Large intestine (tissue), 3 donors: ENCODE measurements at regions not wholly inside any gene's neighbourhood (a gene's known extent, or its start where the extent isn't known, plus 50 kb on each side); places are given as distances from the start of the nearest gene placed in this dataset.
"Not testable (repeated sequence)": the region's sequence is repeated elsewhere in the genome, so short reads cannot be mapped to it uniquely, and the experiment has no call there.

ENCODE experiments used
- DNase-seq, 2 donors: peaks; one replicate each; pipeline versions ENCODE4 v3.0.0 to v3.0.0-alpha.2; 2013
- H3K27ac ChIP-seq: one replicate; pipeline ENCODE4 v1.5.1; 2013; ENCODE audit warnings: low read length
- H3K27me3 ChIP-seq: 2 replicates; pipeline ENCODE4 v1.6.1; 2013; ENCODE audit warnings: low read length; ENCODE audit not compliant: control insufficient read depth, insufficient read depth
- H3K36me3 ChIP-seq: 2 replicates; pipeline ENCODE4 v1.6.1; 2013; ENCODE audit warnings: low read length; ENCODE audit not compliant: control insufficient read depth, insufficient read depth
- H3K4me1 ChIP-seq: one replicate; pipeline ENCODE4 v1.6.1; 2013; ENCODE audit warnings: low read length; ENCODE audit not compliant: control insufficient read depth, insufficient read depth
- H3K4me3 ChIP-seq: one replicate; pipeline ENCODE4 v1.5.1; 2013; ENCODE audit warnings: low read length
- H3K9me3 ChIP-seq: one replicate; pipeline ENCODE4 v1.6.1; 2013; ENCODE audit warnings: mild to moderate bottlenecking, low read depth, low read length, moderate library complexity; ENCODE audit not compliant: control insufficient read depth
- WGBS: methylation state at CpG from one replicate; pipeline ENCODE4 v1.1.5; 2013; ENCODE audit warnings: low lambda C conversion rate; ENCODE audit not compliant: insufficient coverage; 5-methylcytosine and 5-hydroxymethylcytosine counted together

DNA sequence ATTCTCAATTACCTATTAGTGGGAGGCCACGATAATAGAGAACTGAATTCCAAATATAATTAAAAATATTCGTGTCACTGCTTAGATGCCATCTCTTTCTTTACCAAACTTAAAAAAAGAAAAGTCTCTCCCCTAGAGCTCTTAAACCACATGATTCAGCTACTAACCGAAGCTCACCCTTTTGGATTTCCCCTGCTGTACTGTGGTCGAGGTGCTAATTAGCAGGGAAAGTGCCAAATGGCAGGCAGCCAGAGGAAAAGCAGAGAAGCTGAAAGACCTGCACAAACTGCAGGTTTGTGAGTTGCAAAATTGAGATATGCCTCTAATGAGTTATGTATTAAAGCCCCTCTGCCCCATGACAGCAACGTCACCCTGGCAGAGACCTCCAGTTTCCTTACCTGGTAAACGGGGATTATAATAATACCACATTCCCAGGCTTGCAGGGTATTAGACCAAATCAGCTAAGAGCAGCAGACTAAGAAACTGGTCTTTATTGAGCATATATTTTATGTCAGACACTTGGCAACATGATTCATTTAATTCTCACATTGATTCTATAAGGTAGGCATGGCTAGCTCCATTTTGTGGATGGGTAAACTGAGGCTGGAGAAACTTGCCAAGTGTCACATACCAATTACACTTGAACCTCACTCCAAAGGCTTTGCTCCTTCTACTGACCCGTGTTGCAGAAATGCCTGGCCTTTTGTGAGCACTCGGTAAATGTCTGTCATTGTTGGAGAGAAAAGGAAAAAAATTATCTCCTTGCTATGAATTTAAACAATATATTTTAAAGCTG lies 259.7 kb downstream of the LPIN1 start:
- H3K36me3 ChIP-seq: no peaks in the 10 kb centered on the region
- H3K27me3 ChIP-seq: no peaks in the 10 kb centered on the region
- DNase-seq: no peak
- no peaks in the 10 kb centered on the region for H3K9me3 ChIP-seq
- no peak overlapping the region for H3K4me3 ChIP-seq
- no peak overlapping the region for H3K27ac ChIP-seq
- no peaks in the 10 kb centered on the region for H3K4me1 ChIP-seq
- 83% methylated on average over 1 of the region's 8 CpGs for WGBS

DNA sequence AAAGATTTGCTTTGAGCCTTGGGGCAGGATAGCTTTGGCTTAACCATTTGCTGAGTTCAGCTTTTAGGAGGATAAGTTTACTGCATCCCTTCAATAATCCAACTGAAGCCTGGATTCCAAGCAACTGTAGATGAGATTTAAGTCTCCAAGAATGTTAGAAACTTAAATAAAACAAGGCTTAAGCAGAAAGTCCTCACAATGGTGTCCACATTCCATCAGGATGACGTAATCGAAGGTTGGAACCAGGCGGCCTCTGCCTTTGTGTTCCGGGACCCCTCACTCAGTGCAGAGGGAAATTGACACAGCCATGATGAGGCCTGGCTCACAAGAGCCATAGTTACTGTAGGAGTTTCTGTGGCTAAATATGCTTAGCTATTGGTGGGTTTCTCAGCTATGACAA lies 260.4 kb downstream of the LPIN1 start:
- Histone ChIP-seq H3K27ac (no peak overlapping the region), H3K9me3 (no peaks in the 10 kb centered on the region), H3K36me3 (no peaks in the 10 kb centered on the region), H3K27me3 (no peaks in the 10 kb centered on the region), H3K4me1 (no peaks in the 10 kb centered on the region), H3K4me3 (no peak overlapping the region)
- no CpG with 5 or more reads among the region's 4 CpGs for WGBS
- peak in 1 of 2 donors; percentile 17 for DNase-seq

DNA sequence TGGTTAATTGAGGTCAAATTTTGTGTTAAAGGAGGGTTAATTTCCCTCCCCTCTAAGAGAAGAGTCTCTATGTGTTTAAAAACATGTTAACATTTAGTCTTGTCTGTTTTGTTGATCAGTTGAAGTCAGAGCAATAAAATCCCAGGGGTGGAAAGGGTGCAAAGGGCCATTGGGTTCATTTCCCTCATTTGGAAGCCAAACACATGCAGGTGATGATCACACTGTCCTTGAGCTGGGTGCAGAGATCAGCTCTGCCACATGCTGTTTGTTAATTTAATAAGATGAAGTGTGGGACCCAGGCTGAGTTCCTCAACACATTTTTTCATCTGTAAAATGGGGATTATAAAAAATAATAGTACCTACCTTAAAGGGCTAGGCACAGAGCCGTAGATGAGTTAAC lies 260.9 kb downstream of the LPIN1 start:
- Histone ChIP-seq H3K27ac (no peak overlapping the region), H3K4me1 (no peaks in the 10 kb centered on the region), H3K36me3 (no peaks in the 10 kb centered on the region), H3K9me3 (no peaks in the 10 kb centered on the region), H3K4me3 (no peak overlapping the region), H3K27me3 (no peaks in the 10 kb centered on the region)
- no CpG with 5 or more reads among the region's 1 CpG for WGBS
- peak in 1 of 2 donors; percentile 15 for DNase-seq

DNA sequence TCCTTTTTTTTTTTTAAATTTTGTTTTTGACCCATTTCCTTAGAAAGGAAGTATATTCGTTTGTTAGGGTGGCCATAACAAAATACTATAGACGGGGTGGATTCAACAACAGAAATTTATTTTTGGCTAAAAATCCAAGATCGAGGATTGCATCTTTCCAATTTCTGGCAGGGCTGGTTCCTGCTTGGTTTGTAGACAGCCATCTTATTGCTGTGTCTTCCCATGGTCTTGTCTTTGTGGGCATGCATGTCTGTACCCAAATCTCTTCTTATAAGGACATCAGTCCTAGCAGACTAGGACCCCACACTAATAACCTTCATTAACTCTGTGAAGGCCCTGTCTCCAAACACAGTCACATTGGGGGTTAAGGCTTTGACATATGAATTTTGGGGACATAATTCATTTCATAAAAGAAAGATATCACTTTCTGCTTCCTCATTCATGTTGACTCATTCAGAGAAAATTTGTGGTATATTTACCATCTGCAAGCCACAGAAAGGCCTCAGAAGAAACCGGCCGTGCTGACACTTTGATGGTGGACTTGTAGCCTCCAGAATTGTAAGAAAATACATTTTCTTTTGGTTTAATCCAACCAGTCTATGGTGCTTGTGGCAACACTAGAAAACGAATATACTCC lies 262.1 kb downstream of the LPIN1 start:
- DNase-seq: no peak
- Histone ChIP-seq H3K4me1 (no peaks in the 10 kb centered on the region), H3K27ac (no peak overlapping the region), H3K4me3 (no peak overlapping the region), H3K27me3 (no peaks in the 10 kb centered on the region), H3K9me3 (no peaks in the 10 kb centered on the region), H3K36me3 (no peaks in the 10 kb centered on the region)
- WGBS: 79% methylated on average over 2 of the region's 6 CpGs

DNA sequence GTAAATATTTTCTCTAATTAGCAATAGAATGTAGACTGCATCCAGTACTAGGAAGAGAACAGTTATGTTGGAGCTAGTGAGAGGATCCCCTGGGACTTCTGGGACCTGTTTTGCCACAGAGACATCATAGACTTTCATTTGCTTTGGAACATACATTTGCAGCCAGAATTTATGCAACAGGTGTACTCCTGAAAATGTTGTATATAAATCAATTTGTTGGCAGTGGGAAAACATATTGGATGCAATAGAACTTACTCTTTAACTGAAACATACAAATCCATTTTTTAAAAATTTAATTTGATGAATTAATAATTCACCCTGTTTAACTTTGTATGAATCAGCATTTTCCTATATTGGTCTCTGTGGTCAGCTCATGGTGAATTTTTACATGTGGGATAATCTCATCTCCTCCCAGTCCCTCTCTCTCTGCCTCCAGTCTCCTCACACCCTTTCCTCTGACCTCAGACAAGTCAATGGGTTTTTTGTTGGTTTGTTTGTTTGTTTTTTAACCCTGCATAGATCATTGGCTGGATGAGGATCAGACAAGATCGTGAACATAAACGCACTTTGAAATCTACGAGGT lies 263.0 kb downstream of the LPIN1 start:
- Histone ChIP-seq H3K4me3 (no peak overlapping the region), H3K27me3 (no peaks in the 10 kb centered on the region), H3K36me3 (no peaks in the 10 kb centered on the region), H3K9me3 (no peaks in the 10 kb centered on the region), H3K27ac (no peak overlapping the region), H3K4me1 (no peaks in the 10 kb centered on the region)
- DNase-seq: no peak
- no CpG with 5 or more reads among the region's 3 CpGs for WGBS

DNA sequence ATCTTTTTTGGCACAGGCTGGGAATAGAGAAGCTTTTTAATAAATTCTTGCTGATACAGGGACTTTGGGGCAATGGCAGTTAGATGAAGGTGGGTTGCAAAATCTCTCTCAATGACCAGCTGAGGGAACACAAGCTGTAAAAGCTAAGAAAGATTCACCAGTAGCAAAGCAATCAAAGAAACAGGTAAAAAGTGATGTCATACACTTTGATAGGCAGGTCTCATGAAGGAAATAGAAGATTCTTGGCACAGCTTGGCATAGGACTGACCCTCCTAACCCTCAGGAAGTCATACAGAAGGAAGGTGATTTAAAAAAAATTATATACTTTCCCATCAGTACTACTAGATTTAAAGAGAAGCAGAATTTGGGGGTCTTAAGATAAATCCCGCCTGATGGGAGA lies 263.6 kb downstream of the LPIN1 start:
- Histone ChIP-seq H3K4me3 (no peak overlapping the region), H3K9me3 (no peaks in the 10 kb centered on the region)
- WGBS: no CpG with 5 or more reads among the region's 1 CpG

DNA sequence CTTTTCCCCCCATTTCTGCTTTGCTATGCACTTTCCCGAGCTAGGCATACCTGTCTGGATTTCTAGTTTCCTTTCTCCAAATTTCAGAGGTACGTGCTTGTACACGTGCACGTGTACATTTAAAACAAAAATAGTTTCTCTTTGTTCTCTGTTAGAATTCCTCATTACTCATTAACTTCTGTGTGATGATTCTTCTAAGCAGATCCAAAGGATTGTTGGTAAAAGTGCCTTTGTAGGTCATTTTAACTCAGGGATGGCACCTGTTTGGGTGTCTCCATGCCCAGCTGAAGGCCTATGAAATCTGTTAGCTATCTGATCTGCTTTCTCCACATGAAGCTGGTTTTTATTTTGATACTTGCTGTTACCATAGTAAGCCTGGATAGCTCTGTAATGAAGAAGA lies 264.3 kb downstream of the LPIN1 start:
- no peak for DNase-seq
- Histone ChIP-seq H3K4me3 (no peak overlapping the region), H3K4me1 (no peaks in the 10 kb centered on the region), H3K36me3 (no peaks in the 10 kb centered on the region), H3K27me3 (no peaks in the 10 kb centered on the region), H3K27ac (no peak overlapping the region), H3K9me3 (no peaks in the 10 kb centered on the region)
- WGBS: 20% methylated on average over 2 of the region's 4 CpGs

More for the DNA sequence above, 263.6 kb downstream of the LPIN1 start:
- DNase-seq: no peak
- no peaks in the 10 kb centered on the region for H3K27me3 ChIP-seq
- no peaks in the 10 kb centered on the region for H3K4me1 ChIP-seq
- H3K27ac ChIP-seq: no peak overlapping the region
- H3K36me3 ChIP-seq: no peaks in the 10 kb centered on the region

DNA sequence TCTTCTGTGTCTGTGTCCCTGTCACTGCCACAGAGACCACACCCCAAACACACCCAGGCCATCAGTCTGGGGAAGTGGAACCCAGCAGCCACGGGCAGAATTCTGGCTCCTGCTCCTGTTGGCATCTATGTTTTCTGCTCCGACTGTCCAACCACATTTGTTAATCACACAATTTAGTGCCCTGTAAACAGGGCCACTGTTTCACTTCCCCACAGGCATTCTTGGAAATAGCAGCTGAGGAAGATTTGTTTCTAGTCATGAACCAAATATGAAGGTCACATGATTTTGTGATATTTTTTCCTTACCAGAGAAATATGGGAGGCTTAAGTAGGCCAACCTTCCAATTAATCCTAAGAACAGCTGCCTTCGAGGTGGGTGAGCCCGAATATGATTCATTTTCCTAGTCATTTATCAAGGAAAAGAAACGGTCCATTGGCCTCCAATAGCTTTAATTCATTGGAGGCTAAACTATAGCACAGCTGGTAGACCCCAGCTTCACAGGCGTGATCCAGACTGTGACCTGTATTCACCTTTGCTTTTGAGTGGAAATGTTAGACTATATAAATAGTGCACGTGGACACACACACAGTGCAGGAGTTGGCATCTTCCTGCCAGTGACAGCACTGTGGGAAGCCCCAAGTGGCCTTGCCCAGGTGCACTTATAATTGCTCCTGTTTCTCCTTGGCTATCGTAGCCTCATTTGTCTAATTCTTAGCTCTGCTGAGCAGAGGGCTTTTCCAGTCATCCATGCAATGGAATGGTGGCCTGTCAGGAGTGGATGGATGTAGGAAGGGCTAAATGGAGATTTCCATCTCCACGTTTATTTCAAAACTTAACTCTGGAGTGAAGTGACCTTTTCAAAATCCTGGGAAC lies 267.9 kb downstream of the LPIN1 start:
- no peak overlapping the region for H3K4me3 ChIP-seq
- DNase-seq: no peak
- no peaks in the 10 kb centered on the region for H3K4me1 ChIP-seq
- no CpG with 5 or more reads among the region's 9 CpGs for WGBS
- H3K27me3 ChIP-seq: no peaks in the 10 kb centered on the region
- no peaks in the 10 kb centered on the region for H3K36me3 ChIP-seq
- H3K27ac ChIP-seq: no peak overlapping the region
- no peaks in the 10 kb centered on the region for H3K9me3 ChIP-seq

DNA sequence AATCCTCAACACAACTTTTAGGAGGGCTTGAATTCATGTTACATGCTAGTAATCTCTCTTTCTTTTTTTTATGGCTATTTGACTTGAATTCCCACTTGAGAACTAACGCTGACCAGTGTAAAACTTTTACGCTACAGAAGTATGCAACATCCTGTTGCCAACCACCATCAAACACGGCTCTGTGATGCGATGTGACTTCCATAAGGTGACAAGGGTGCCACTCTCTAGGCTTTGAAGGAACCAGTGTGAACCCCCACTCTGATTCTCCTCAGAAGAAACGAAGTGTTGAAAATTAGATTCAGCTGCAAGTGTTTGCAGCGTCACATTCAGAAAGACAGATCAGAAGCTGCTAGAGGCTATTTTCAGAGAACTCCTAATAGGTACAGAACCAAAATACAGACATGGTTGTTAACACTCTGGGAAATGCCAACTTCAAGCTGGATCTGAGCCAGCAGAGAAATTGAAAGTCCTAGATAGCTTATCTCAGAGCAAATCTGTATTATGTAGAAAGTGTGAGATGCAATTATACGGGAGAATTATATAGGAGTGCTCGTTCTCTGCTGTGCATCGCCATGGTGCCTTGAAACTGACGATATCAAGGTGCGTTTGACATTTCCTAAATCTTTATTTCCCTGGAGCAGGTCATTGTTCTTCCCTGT lies 271.2 kb downstream of the LPIN1 start:
- H3K4me3 ChIP-seq: no peak overlapping the region
- no peak overlapping the region for H3K27ac ChIP-seq
- no peak for DNase-seq
- no peaks in the 10 kb centered on the region for H3K36me3 ChIP-seq
- no peaks in the 10 kb centered on the region for H3K9me3 ChIP-seq
- H3K4me1 ChIP-seq: no peaks in the 10 kb centered on the region
- 85% methylated on average over 6 of the region's 11 CpGs for WGBS
- no peaks in the 10 kb centered on the region for H3K27me3 ChIP-seq

DNA sequence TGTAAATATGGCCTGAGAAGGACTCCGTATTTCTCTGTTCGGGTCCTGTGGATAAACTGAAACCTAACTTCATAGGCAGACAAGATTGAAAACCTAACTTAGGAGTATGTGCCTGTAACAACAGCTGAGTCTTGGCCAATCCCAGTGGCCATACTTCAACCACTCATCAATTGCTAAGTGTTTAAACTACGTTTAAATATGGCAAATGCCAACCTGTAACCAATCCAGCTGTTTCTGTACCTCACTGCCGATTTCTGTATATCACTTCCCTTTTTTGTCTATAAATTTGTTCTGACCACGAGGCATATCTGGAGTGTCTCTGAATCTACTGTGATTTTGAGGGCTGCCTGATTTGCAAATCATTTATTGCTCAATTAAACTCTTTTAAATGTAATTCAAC lies 272.3 kb downstream of the LPIN1 start:
- not testable (repeated sequence) for H3K4me3 ChIP-seq, H3K27ac ChIP-seq, H3K27me3 ChIP-seq, H3K4me1 ChIP-seq, DNase-seq, H3K9me3 ChIP-seq, H3K36me3 ChIP-seq
- 95% methylated on average over 2 of the region's 5 CpGs for WGBS
